Small intestine (tissue), 7 donors: ENCODE measurements at regions not wholly inside any gene's neighbourhood (a gene's known extent, or its start where the extent isn't known, plus 50 kb on each side); places are given as distances from the start of the nearest gene placed in this dataset.

Experiments used
- DNase-seq, 2 donors: peaks; one replicate each; pipeline versions ENCODE4 v3.0.0 to v3.0.0-alpha.2; 2013
- FAIRE-seq: peaks from 2 replicates; lab custom pipeline; 2012; peaks lifted over from hg19 to GRCh38; lab: Jason Lieb, UNC
- H3K27ac ChIP-seq, 3 donors: one replicate each; pipeline ENCODE4 v1.5.1; 2013; ENCODE audit warnings: low read length in 2 of 3, mild to moderate bottlenecking in 2 of 3, control low read depth in 1 of 3, inconsistent platforms in 1 of 3, low read depth in 1 of 3, moderate library complexity in 1 of 3
- H3K27me3 ChIP-seq, 3 donors: one replicate each; pipeline ENCODE4 v1.6.1; 2013; ENCODE audit warnings: low read length in 3 of 3, inconsistent platforms in 1 of 3; ENCODE audit not compliant: control insufficient read depth in 3 of 3, insufficient read depth in 3 of 3
- H3K36me3 ChIP-seq, 3 donors: one replicate each; pipeline ENCODE4 v1.6.1; 2013; ENCODE audit warnings: low read length in 3 of 3, inconsistent platforms in 1 of 3, low read depth in 1 of 3, mild to moderate bottlenecking in 1 of 3, moderate library complexity in 1 of 3; ENCODE audit not compliant: control insufficient read depth in 3 of 3, insufficient read depth in 2 of 3
- H3K4me1 ChIP-seq, 3 donors: one replicate each; pipeline ENCODE4 v1.6.1; 2013; ENCODE audit warnings: low read length in 2 of 3, inconsistent platforms in 1 of 3, low read depth in 1 of 3, mild to moderate bottlenecking in 1 of 3, moderate library complexity in 1 of 3; ENCODE audit not compliant: control insufficient read depth in 3 of 3, insufficient read depth in 2 of 3
- H3K4me3 ChIP-seq, 3 donors: one replicate each; pipeline ENCODE4 v1.5.1; 2013; ENCODE audit warnings: low read length in 3 of 3, control low read depth in 1 of 3, inconsistent platforms in 1 of 3, low read depth in 1 of 3, mild to moderate bottlenecking in 1 of 3, moderate library complexity in 1 of 3
- H3K9me3 ChIP-seq, 2 donors: one replicate each; pipeline ENCODE4 v1.6.1; 2013; ENCODE audit warnings: low read depth in 1 of 2, low read length in 1 of 2; ENCODE audit not compliant: control insufficient read depth in 2 of 2, insufficient read depth in 1 of 2
- WGBS, 3 donors: extraction: QIAGEN DNeasy Blood & Tissue Kit; methylation state at CpG; one replicate each; pipeline ENCODE4 v1.1.7; 2013; 5-methylcytosine and 5-hydroxymethylcytosine counted together
- donor health status: healthy with polysubstance abuse.
- donor health status: control.
- donor health status: control.
- donor health status: Bipolar disorder and iron deficiency.
- donor health status: healthy.

DNA sequence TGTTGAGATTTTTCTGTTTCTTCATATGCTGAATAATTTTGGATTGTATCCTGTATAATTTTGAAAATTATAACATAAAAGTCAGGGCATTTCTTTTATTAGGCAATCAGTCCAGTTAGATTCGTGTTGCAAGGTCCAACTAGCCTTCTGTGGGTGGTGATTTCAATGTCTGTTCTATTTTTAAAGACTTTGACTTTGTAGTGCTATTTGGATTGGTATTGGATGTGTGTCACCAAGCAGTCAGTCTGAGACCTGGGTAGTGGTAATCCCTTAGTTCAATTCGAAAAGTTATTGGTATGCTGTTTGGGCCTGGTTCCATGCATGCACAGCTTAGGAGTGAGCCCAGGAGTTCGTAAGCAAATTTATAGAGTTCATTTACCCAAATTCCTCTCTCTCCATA, 82.2 kb downstream of the EPDR1 start:
- no peak for DNase-seq
- no peak overlapping the region for H3K27ac ChIP-seq
- no peaks in the 10 kb centered on the region for H3K9me3 ChIP-seq
- no peaks in the 10 kb centered on the region for H3K27me3 ChIP-seq
- H3K4me1 ChIP-seq = no peaks in the 10 kb centered on the region
- no peak for FAIRE-seq
- H3K4me3 ChIP-seq = no peak overlapping the region
- H3K36me3 ChIP-seq = no peaks in the 10 kb centered on the region
- 69 to 74% (median 70%) methylated on average over 3 of the region's 3 CpGs for WGBS, 3 donors

DNA sequence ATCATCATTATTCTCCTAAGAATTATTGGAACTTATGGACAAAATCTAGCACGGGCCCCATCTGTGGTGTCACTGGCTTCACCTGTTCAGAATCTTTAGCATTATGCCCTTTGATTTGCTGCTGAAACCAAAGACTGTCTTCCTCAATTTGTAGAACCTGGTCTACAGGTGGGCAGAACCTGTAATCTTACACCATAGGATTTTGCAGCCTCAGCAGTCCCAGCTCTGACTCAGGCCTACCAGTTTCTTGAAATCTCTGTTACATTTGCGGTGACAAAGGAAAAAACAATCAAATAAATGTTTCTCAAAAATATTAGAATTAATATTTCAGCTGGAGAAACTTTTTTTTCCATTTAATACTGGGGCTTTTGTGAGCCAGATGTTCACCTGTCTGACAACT, 86.1 kb downstream of the EPDR1 start:
- Histone ChIP-seq H3K27ac (no peak overlapping the region), H3K9me3 (no peaks in the 10 kb centered on the region), H3K4me1 (no peaks in the 10 kb centered on the region), H3K4me3 (no peak overlapping the region), H3K36me3 (no peaks in the 10 kb centered on the region), H3K27me3 (no peaks in the 10 kb centered on the region)
- FAIRE-seq = no peak
- 82 to 91% (median 89%) methylated on average over 2 of the region's 2 CpGs for WGBS, 3 donors
- DNase-seq = no peak

DNA sequence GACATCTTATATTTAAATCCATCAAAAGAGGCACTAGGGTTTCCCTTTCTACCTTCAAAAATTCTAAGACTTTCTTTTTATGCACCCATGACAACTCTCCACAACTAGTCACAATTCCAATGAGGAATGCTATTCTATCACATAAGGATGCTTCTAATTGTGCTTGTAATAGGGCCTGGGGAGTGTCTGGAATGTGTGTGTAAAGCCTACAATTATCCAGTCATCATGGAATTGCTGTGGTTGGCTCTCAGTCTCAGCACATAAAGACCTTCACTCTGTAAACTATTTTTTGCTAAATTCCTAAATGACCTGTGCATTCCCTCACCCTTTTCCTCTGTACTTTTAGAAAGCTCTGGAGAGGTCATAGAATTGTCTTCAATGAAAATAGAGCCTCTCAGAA, 86.7 kb downstream of the EPDR1 start:
- no peaks in the 10 kb centered on the region for H3K27me3 ChIP-seq
- H3K9me3 ChIP-seq = no peaks in the 10 kb centered on the region
- DNase-seq = no peak
- no peak for FAIRE-seq
- no peak overlapping the region for H3K4me3 ChIP-seq
- no peaks in the 10 kb centered on the region for H3K36me3 ChIP-seq
- no peak overlapping the region for H3K27ac ChIP-seq
- H3K4me1 ChIP-seq = no peaks in the 10 kb centered on the region

DNA sequence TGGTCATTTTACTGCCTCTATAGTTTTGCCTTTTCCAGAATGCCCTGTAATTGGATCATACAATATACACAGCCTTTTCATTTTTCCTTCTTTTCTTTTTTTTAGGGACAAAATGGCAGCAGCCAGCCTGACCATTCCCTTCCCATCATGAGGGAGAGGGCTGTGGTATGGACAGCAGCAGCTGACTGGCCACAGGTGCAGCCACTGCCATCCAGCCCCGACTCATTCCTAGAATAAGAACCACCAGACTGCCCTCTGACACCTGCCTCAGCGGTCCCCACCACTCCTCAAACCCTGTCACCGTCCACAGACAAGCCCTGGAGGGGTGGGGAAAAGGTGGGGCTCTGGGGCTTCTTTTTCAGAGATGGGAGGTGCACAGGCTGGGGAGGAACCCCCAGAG, 92.8 kb downstream of the EPDR1 start:
- no peaks in the 10 kb centered on the region for H3K36me3 ChIP-seq
- DNase-seq (no peak), FAIRE-seq (no peak)
- 70 to 80% (median 74%) methylated on average over 3 of the region's 3 CpGs for WGBS, 3 donors
- no peak overlapping the region for H3K27ac ChIP-seq
- no peaks in the 10 kb centered on the region for H3K9me3 ChIP-seq
- no peaks in the 10 kb centered on the region for H3K4me1 ChIP-seq
- no peak overlapping the region for H3K4me3 ChIP-seq
- H3K27me3 ChIP-seq = peaks cover 0 to 2% (median 0%) of the 10 kb centered on the region in 3 donors

DNA sequence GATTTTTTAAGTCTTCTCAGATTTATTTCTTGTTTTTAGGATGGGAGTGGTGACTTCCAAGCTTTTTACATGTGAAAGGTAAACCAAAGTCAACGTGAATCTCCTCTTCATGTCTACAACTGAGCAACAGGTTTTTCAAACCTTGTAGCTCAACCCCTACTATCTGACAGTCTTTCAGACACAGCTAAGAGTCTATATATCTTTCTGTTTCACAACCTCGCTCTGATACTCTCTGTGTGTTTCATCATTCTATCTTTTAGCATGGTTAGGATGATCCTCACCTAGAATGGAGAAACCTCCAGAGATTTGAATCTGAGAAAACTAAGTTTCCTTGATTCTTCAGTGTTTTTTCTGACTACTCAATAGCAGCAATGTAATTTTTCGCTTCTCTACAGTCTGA, 96.1 kb downstream of the EPDR1 start:
- DNase-seq (no peak), FAIRE-seq (no peak)
- WGBS, 3 donors = 71 to 84% (median 76%) methylated on average over 3 of the region's 3 CpGs

DNA sequence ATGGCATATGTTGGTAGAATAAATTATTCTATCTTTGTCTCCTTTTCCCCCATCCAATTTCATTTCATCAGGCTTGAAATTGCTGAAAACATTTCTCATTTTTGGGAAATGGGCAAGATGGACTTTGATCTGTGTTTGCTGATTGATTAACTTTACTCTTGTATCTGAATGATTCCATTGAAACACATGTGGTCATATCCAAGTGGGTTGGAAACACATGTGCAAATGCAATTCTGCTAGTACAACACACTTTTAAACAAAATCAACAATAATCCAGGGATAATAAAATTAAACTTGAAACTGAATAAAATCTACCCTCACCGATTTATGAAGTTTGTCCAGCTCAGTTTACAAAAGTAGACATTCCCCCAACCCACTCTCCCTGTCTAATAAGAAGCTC, 96.9 kb downstream of the EPDR1 start:
- H3K4me3 ChIP-seq = no peak overlapping the region
- H3K36me3 ChIP-seq = no peaks in the 10 kb centered on the region
- H3K27ac ChIP-seq = no peak overlapping the region
- no peaks in the 10 kb centered on the region for H3K4me1 ChIP-seq
- H3K27me3 ChIP-seq = peaks cover 0 to 2% (median 0%) of the 10 kb centered on the region in 3 donors
- DNase-seq (no peak), FAIRE-seq (no peak)
- 72 to 89% (median 84%) methylated on average over 1 of the region's 1 CpG for WGBS, 3 donors
- H3K9me3 ChIP-seq = no peaks in the 10 kb centered on the region

More for the DNA sequence above, 96.1 kb downstream of the EPDR1 start:
- H3K9me3 ChIP-seq = no peaks in the 10 kb centered on the region
- H3K4me1 ChIP-seq = no peaks in the 10 kb centered on the region
- H3K27ac ChIP-seq = no peak overlapping the region
- H3K36me3 ChIP-seq = no peaks in the 10 kb centered on the region
- H3K27me3 ChIP-seq = peaks cover 0 to 2% (median 0%) of the 10 kb centered on the region in 3 donors
- no peak overlapping the region for H3K4me3 ChIP-seq

DNA sequence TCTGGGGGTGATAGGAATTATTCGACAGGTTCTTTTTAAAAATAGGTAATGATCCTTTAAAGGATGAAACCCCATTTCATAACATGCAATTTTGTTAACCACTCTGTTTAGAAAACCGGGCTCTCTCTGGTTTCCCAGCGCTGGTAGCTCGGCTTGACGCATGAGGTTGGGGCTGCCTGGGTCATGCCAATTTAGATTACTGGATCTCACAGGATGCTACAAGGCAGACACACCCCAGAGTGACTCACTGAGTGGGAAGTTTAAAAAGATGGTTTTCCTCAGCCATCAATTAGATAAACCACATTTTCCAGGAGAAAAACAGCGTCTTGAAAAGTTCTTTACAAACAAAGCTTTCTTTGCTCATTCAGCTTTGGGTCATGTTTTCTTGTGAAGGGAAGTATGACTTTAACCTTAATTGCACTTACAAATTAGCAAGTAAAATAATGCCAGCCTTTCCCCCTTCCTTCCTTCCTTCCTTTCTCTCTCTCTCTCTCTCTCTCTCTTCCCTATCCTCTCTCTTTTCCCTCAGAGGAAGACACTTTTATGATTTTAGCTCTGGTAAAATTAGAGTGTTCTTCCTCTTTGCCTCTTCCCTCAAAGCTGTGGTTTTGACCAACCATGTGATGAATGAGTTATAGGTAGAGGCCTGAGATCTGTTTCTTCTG, 99.8 kb downstream of the EPDR1 start:
- Histone ChIP-seq H3K27ac (no peak overlapping the region), H3K4me3 (no peak overlapping the region), H3K9me3 (no peaks in the 10 kb centered on the region), H3K36me3 (no peaks in the 10 kb centered on the region), H3K27me3 (no peaks in the 10 kb centered on the region), H3K4me1 (no peaks in the 10 kb centered on the region)
- 81 to 91% (median 82%) methylated on average over 6 of the region's 6 CpGs for WGBS, 3 donors
- no peak for FAIRE-seq
- no peak for DNase-seq

DNA sequence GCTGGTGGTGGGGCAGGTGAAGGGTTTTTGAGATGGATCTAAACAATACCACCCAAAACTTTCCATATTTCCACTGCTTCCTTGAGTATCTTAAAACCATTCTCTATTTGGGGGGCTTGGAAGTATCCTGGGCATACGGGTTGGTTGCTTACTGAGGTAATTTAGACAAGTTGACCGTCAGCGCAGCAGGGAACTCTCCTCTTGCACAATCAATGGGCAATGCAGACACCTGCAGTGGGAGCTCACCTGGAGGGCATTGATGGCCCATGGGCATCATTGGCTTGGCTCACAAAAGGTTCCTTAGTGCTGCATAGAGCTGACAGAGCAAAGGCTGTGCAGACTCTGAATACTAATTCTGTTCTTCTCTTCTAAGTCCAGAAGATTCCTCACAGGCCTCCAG, 101.5 kb downstream of the EPDR1 start:
- H3K4me1 ChIP-seq = no peaks in the 10 kb centered on the region
- 87 to 91% (median 89%) methylated on average over 3 of the region's 3 CpGs for WGBS, 3 donors
- H3K36me3 ChIP-seq = no peaks in the 10 kb centered on the region
- no peaks in the 10 kb centered on the region for H3K9me3 ChIP-seq
- H3K4me3 ChIP-seq = no peak overlapping the region
- DNase-seq (no peak), FAIRE-seq (no peak)
- H3K27ac ChIP-seq = no peak overlapping the region
- H3K27me3 ChIP-seq = no peaks in the 10 kb centered on the region

DNA sequence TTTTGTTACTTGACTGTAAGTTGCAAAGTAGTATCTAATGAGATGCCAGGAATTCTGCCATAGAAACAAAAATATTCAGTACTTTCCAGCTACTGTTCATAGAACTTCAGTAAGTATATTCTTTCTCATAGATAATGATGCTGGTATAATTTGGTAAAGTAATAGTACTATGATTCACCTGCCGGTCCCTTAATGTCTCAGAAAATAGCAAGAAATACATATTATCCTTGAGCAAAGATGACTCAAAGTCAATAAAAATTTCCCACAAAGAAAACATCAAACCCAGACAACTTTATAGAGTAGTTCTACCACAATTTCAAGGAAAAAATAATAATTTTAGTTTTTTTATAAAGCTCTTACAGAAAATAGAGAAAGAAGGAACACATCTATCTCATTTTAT, 105.4 kb downstream of the EPDR1 start:
- Histone ChIP-seq H3K4me1 (no peaks in the 10 kb centered on the region), H3K27me3 (no peaks in the 10 kb centered on the region), H3K9me3 (no peaks in the 10 kb centered on the region), H3K4me3 (no peak overlapping the region), H3K36me3 (no peaks in the 10 kb centered on the region), H3K27ac (no peak overlapping the region)
- FAIRE-seq = no peak
- 92 to 100% (median 95%) methylated on average over 1 of the region's 1 CpG for WGBS, 3 donors
- no peak for DNase-seq
